22Rv1 (cell line): ENCODE measurements at regions not wholly inside any gene's neighbourhood (a gene's known extent, or its start where the extent isn't known, plus 50 kb on each side); places are given as distances from the start of the nearest gene placed in this dataset.
"Not testable (repeated sequence)": the region's sequence is repeated elsewhere in the genome, so short reads cannot be mapped to it uniquely, and the experiment has no call there.

Experiments
- H3K27ac ChIP-seq: fragments of 450-650 bp; 2 replicates; pipeline ENCODE4 v1.5.1; 2017
- ZFX ChIP-seq: fragments of 450-650 bp; IDR thresholded peaks from 2 replicates; pipeline ENCODE4 v1.6.1; 2017; ENCODE audit warnings: antibody characterized with exemption, borderline replicate concordance
- TF ChIP-seq, protein P1 (sequence below): fragments of 450-650 bp; IDR thresholded peaks from 2 replicates; pipeline ENCODE4 v1.5.1; 2017; ENCODE audit warnings: mild to moderate bottlenecking

- no peak for TF ChIP-seq ZFX
- TF ChIP-seq, protein P1, sequence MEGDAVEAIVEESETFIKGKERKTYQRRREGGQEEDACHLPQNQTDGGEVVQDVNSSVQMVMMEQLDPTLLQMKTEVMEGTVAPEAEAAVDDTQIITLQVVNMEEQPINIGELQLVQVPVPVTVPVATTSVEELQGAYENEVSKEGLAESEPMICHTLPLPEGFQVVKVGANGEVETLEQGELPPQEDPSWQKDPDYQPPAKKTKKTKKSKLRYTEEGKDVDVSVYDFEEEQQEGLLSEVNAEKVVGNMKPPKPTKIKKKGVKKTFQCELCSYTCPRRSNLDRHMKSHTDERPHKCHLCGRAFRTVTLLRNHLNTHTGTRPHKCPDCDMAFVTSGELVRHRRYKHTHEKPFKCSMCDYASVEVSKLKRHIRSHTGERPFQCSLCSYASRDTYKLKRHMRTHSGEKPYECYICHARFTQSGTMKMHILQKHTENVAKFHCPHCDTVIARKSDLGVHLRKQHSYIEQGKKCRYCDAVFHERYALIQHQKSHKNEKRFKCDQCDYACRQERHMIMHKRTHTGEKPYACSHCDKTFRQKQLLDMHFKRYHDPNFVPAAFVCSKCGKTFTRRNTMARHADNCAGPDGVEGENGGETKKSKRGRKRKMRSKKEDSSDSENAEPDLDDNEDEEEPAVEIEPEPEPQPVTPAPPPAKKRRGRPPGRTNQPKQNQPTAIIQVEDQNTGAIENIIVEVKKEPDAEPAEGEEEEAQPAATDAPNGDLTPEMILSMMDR = no peak
- H3K27ac ChIP-seq = no peak overlapping the region
Measured at GRCh38 chr4:19193274-19193981, 1058.3 kb upstream of the SLIT2 start.

DNA sequence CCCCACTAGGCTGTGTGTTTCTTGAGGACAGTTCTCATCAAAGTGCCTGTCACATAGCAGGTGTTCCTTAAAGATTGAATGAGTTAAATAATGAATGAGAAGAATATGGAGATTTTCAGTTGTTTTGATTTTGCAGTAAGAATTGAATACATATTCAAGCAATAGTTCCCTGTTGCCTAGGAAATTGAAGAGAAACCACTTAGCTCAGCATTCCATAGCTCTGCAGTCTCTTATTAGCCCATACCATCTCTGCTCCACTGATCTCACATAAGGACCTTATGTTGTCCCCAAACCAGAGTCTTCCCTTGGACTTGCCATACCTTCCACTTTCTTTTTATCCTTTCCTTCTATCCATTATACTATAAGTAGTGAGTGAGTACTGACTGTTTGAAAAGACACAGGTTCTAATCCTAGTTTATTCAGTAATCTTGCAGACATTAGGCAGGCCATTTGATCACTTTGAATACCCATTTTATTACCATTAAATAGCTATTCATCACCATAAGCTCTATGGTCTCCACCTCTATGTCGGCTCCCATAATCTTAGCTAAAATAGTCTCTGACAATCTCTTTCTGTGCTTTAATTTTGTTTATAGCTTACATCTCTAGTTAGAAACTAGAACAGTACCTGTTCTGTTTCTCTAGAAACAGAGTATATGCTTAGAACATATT is 1059.6 kb upstream of the SLIT2 start:
- H3K27ac ChIP-seq = no peak overlapping the region
- TF ChIP-seq, protein P1 = no peak
- no peak for TF ChIP-seq ZFX

- H3K27ac ChIP-seq = no peak overlapping the region
- TF ChIP-seq, protein P1 = no peak
- TF ChIP-seq ZFX = no peak
Measured at GRCh38 chr4:19187691-19188090, 1064.0 kb upstream of the SLIT2 start.

DNA sequence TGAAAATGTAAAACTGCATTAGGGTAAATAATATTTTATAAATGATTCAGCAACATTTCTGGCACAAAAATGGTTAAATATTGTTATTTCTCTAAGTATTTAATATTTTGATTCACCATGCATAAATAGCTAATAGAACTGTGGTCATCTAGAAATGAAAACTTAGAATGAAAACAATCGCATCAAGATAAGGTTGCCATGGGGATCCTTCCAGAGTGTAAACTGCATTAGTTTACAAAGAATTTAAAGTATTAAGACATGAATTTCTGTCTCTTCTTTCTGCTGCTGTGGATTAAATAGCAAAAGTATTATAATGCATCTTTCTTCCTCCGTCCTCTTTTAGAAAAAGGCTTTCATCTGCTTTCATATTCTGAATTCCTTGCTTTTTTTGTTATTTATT is 1064.6 kb upstream of the SLIT2 start:
- no peak overlapping the region for H3K27ac ChIP-seq
- no peak for TF ChIP-seq ZFX

- H3K27ac ChIP-seq = not testable (repeated sequence)
Measured at GRCh38 chr4:19181631-19182030, 1070.1 kb upstream of the SLIT2 start.

DNA sequence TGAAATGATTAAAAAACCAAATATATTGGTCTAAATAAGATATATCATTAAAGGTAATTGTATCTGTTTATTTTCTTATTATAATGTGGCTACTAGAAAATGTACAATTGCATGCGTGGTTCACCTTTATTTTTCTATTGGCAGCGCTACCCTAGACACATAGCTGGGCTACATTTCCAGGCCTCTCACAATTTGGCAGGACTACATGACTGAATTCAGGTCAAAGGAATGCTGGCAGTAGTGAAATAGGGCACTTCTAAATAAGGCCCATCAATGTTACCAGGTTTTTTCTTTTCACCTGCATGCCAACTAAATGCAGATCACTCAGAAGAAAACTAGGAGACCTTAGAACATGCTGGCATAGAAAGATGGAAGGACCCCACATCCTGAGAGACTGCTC is 1072.9 kb upstream of the SLIT2 start:
- H3K27ac ChIP-seq = no peak overlapping the region
- TF ChIP-seq, protein P1 = no peak
- TF ChIP-seq ZFX = no peak

- H3K27ac ChIP-seq = no peak overlapping the region
- TF ChIP-seq ZFX = no peak
- TF ChIP-seq, protein P1 = no peak
Measured at GRCh38 chr4:19177616-19178015, 1074.1 kb upstream of the SLIT2 start.

DNA sequence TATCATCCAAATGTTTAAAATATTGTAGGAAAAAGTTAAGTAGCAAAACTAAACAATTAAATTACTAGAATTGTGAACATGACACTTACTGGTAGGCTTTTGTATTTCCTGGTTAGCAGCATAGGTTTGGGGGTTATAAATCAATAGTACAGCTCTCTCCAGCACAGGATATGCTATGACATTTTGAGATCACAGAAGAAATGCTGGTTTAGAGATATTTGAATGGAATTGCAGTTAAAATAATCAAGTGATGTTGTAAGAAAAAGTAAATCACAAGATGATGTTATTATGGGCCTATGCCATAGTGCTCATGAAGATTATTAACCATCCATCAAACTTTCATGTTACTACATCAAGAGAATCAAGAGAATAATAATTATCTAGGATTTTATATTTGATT is 1079.9 kb upstream of the SLIT2 start:
- TF ChIP-seq, protein P1 = no peak
- no peak for TF ChIP-seq ZFX
- no peak overlapping the region for H3K27ac ChIP-seq
